AG08395 (cell line): ENCODE measurements at regions not wholly inside any gene's neighbourhood (a gene's known extent, or its start where the extent isn't known, plus 50 kb on each side); places are given as distances from the start of the nearest gene placed in this dataset.

ENCODE experiments used
- DNase-seq: peaks from one replicate; pipeline ENCODE4 v3.0.0; 2012; ENCODE audit warnings: mixed read lengths, low spot score

- no peak for DNase-seq
Measured at GRCh38 chr18:53817976-53818950, 406.2 kb downstream of the MBD2 start.

GRCh38 chr18:53800171-53800570 lies 424.3 kb downstream of the MBD2 start:
- DNase-seq = no peak

- peak; percentile 58 for DNase-seq
Measured at GRCh38 chr18:53799134-53799533, 425.3 kb downstream of the MBD2 start.

GRCh38 chr18:53798516-53798915 lies 426.0 kb downstream of the MBD2 start:
- DNase-seq = peak; percentile 6

GRCh38 chr18:53797998-53798495 lies 426.4 kb downstream of the MBD2 start:
- DNase-seq = no peak

- DNase-seq = peak; percentile 80
Measured at GRCh38 chr18:53796040-53796729, 428.3 kb downstream of the MBD2 start.

- no peak for DNase-seq
Measured at GRCh38 chr18:53795610-53796009, 428.9 kb downstream of the MBD2 start.

- DNase-seq = no peak
Measured at GRCh38 chr18:53795061-53795460, 429.4 kb downstream of the MBD2 start.

- no peak for DNase-seq
Measured at GRCh38 chr18:53792762-53793161, 431.7 kb downstream of the MBD2 start.

- peak; percentile 41 for DNase-seq
Measured at GRCh38 chr18:53790786-53791185, 433.7 kb downstream of the MBD2 start.

- DNase-seq = no peak
Measured at GRCh38 chr18:53789376-53790247, 434.9 kb downstream of the MBD2 start.

GRCh38 chr18:53785811-53786210 lies 438.7 kb downstream of the MBD2 start:
- DNase-seq = no peak

GRCh38 chr18:53784253-53784652 lies 440.2 kb downstream of the MBD2 start:
- no peak for DNase-seq

- DNase-seq = no peak
Measured at GRCh38 chr18:53780666-53781065, 443.8 kb downstream of the MBD2 start.

GRCh38 chr18:53772293-53772692 lies 452.2 kb downstream of the MBD2 start:
- DNase-seq = no peak

- DNase-seq = no peak
Measured at GRCh38 chr18:53771664-53772063, 452.8 kb downstream of the MBD2 start.

- DNase-seq = no peak
Measured at GRCh38 chr18:53765211-53765610, 459.3 kb downstream of the MBD2 start.

GRCh38 chr18:53764086-53764485 lies 460.4 kb downstream of the MBD2 start:
- no peak for DNase-seq

- DNase-seq = no peak
Measured at GRCh38 chr18:53757328-53757727, 467.1 kb downstream of the MBD2 start.

GRCh38 chr18:53756610-53756972 lies 467.9 kb downstream of the MBD2 start:
- no peak for DNase-seq

- DNase-seq = no peak
Measured at GRCh38 chr18:53755914-53756609, 468.4 kb downstream of the MBD2 start.
